ENCODE measurements at regions not wholly inside any gene's neighbourhood (a gene's known extent, or its start where the extent isn't known, plus 50 kb on each side); places are given as distances from the start of the nearest gene placed in this dataset.
"Not testable (repeated sequence)": the region's sequence is repeated elsewhere in the genome, so short reads cannot be mapped to it uniquely, and the experiment has no call there.

- no peaks in the 10 kb centered on the region for H3K27me3 ChIP-seq
- TF ChIP-seq POLR2A (IDR thresholded peaks at IDR 0.05): no peak
- DNase-seq: no peak
- WGBS, 2 donors (ENCODE audit: low coverage in 1 of 2): 88% methylated on average over 1 of the region's 1 CpG
- H3K4me3 ChIP-seq: no peak overlapping the region
- intact Hi-C loops (cut with DNase I; ENCODE audit: low total_unique reads): no loop called here
- no peaks in the 10 kb centered on the region for H3K36me3 ChIP-seq
- H3K9me3 ChIP-seq: no peaks in the 10 kb centered on the region
- no peak overlapping the region for H3K27ac ChIP-seq
- in situ Hi-C loops (cut with MboI; ENCODE audit: low pct_ligation_motif_present in 1 of 4, low pct_unique_long_range_greater_than_20kb in 1 of 4, low sequenced_read_pairs in 3 of 4): no loop called here
- H3K4me1 ChIP-seq: no peaks in the 10 kb centered on the region
These were observed 95.7 kb downstream of the SH2D1A start for GRCh38 chrX:124441971-124442590.

GRCh38 chrX:124455966-124456365 is 109.6 kb downstream of the SH2D1A start:
- no peaks in the 10 kb centered on the region for H3K36me3 ChIP-seq
- in situ Hi-C loops (cut with MboI; ENCODE audit: low pct_ligation_motif_present in 1 of 4, low pct_unique_long_range_greater_than_20kb in 1 of 4, low sequenced_read_pairs in 3 of 4): no loop called here
- no peaks in the 10 kb centered on the region for H3K4me1 ChIP-seq
- DNase-seq: no peak
- no peaks in the 10 kb centered on the region for H3K27me3 ChIP-seq
- no peak overlapping the region for H3K4me3 ChIP-seq
- TF ChIP-seq CTCF (IDR thresholded peaks at IDR 0.05) (no peak), POLR2AphosphoS5 (IDR thresholded peaks at IDR 0.05) (no peak), EP300 (IDR thresholded peaks at IDR 0.05; ENCODE audit: low read depth) (no peak), POLR2A (IDR thresholded peaks at IDR 0.05) (no peak)
- no peak overlapping the region for H3K27ac ChIP-seq
- intact Hi-C loops (cut with DNase I; ENCODE audit: low total_unique reads): no loop called here
- H3K9me3 ChIP-seq: no peaks in the 10 kb centered on the region
- WGBS, 2 donors (ENCODE audit: low coverage in 1 of 2): 16% methylated on average over 1 of the region's 1 CpG; no CpG with 5 or more reads in 1 of the 2 donors

GRCh38 chrX:124459851-124460250 is 113.5 kb downstream of the SH2D1A start:
- in situ Hi-C loops (cut with MboI; ENCODE audit: low pct_ligation_motif_present in 1 of 4, low pct_unique_long_range_greater_than_20kb in 1 of 4, low sequenced_read_pairs in 3 of 4); intact Hi-C loops (cut with DNase I; ENCODE audit: low total_unique reads); H3K27ac ChIP-seq; DNase-seq; H3K36me3 ChIP-seq; H3K9me3 ChIP-seq; H3K27me3 ChIP-seq; H3K4me3 ChIP-seq; H3K4me1 ChIP-seq: not testable (repeated sequence)

GRCh38 chrX:124462931-124463330 is 116.6 kb downstream of the SH2D1A start:
- Histone ChIP-seq H3K9me3 (no peaks in the 10 kb centered on the region), H3K27ac (no peak overlapping the region), H3K4me3 (no peak overlapping the region), H3K36me3 (no peaks in the 10 kb centered on the region), H3K4me1 (no peaks in the 10 kb centered on the region), H3K27me3 (no peaks in the 10 kb centered on the region)
- intact Hi-C loops (cut with DNase I; ENCODE audit: low total_unique reads): no loop called here
- DNase-seq: no peak
- WGBS, 2 donors (ENCODE audit: low coverage in 1 of 2): 40 to 54% methylated on average over 1 to 4 of the region's 4 CpGs
- no peak for TF ChIP-seq EP300 (IDR thresholded peaks at IDR 0.05; ENCODE audit: low read depth)
- TF ChIP-seq CTCF (IDR thresholded peaks at IDR 0.05): no peak
- TF ChIP-seq POLR2AphosphoS5 (IDR thresholded peaks at IDR 0.05): no peak
- TF ChIP-seq POLR2A (IDR thresholded peaks at IDR 0.05): no peak
- in situ Hi-C loops (cut with MboI; ENCODE audit: low pct_ligation_motif_present in 1 of 4, low pct_unique_long_range_greater_than_20kb in 1 of 4, low sequenced_read_pairs in 3 of 4): no loop called here

GRCh38 chrX:124467202-124467601 is 120.8 kb downstream of the SH2D1A start:
- intact Hi-C loops (cut with DNase I; ENCODE audit: low total_unique reads) (no loop called here), in situ Hi-C loops (cut with MboI; ENCODE audit: low pct_ligation_motif_present in 1 of 4, low pct_unique_long_range_greater_than_20kb in 1 of 4, low sequenced_read_pairs in 3 of 4) (no loop called here)
- Histone ChIP-seq H3K4me1 (no peaks in the 10 kb centered on the region), H3K27me3 (no peaks in the 10 kb centered on the region), H3K36me3 (no peaks in the 10 kb centered on the region), H3K9me3 (no peaks in the 10 kb centered on the region), H3K27ac (no peak overlapping the region), H3K4me3 (no peak overlapping the region)
- no peak for DNase-seq
- 82% methylated on average over 4 of the region's 4 CpGs; no CpG with 5 or more reads in 1 of the 2 donors for WGBS, 2 donors (ENCODE audit: low coverage in 1 of 2)
- TF ChIP-seq POLR2A (IDR thresholded peaks at IDR 0.05): no peak
- no peak for TF ChIP-seq CTCF (IDR thresholded peaks at IDR 0.05)
- no peak for TF ChIP-seq POLR2AphosphoS5 (IDR thresholded peaks at IDR 0.05)
- TF ChIP-seq EP300 (IDR thresholded peaks at IDR 0.05; ENCODE audit: low read depth): no peak

Measured in transverse colon (tissue), 4 donors.